ENCODE measurements at regions not wholly inside any gene's neighbourhood (a gene's known extent, or its start where the extent isn't known, plus 50 kb on each side); places are given as distances from the start of the nearest gene placed in this dataset.

- H3K36me3 ChIP-seq (ENCODE audit: control insufficient read depth in 4 of 4, insufficient read depth in 3 of 4, low read depth in 1 of 4, low read length in 3 of 4) = no peaks in the 10 kb centered on the region
- H3K27me3 ChIP-seq (ENCODE audit: control insufficient read depth in 4 of 4, insufficient read depth in 4 of 4, low read length in 3 of 4) = no peaks in the 10 kb centered on the region
- no peak overlapping the region for H3K4me3 ChIP-seq (ENCODE audit: low read depth in 1 of 3, low read length in 3 of 3)
- H3K9me3 ChIP-seq (ENCODE audit: control insufficient read depth in 4 of 4, low read length in 3 of 4) = no peaks in the 10 kb centered on the region
- no peak overlapping the region for H3K27ac ChIP-seq (ENCODE audit: low read depth in 1 of 2, low read length in 2 of 2)
- TF ChIP-seq CTCF (IDR thresholded peaks at IDR 0.05; ENCODE audit: low read depth, low read length, missing input control) (no peak), RAD21 (IDR thresholded peaks at IDR 0.05) (no peak), SP1 (IDR thresholded peaks at IDR 0.05) (no peak), JUND (IDR thresholded peaks at IDR 0.05) (no peak), MAX (IDR thresholded peaks at IDR 0.05) (no peak), ATF3 (IDR thresholded peaks at IDR 0.05) (no peak), EGR1 (IDR thresholded peaks at IDR 0.05; ENCODE audit: low read depth in 2 of 2) (no peak), TAF1 (conservative IDR thresholded peaks at IDR 0.05) (no peak)
- H3K9ac ChIP-seq (ENCODE audit: low read depth in 1 of 2, low read length in 2 of 2) = no peak overlapping the region
- H3K4me1 ChIP-seq (ENCODE audit: control insufficient read depth in 4 of 4, insufficient read depth in 4 of 4, low read length in 3 of 4) = no peaks in the 10 kb centered on the region
- DNase-seq (ENCODE audit: low spot score) = no peak
- 48% methylated on average over 1 of the region's 1 CpG for WGBS
These were observed 139.4 kb upstream of the CNTN1 start for GRCh38 chr12:40552868-40553267.

GRCh38 chr12:40557980-40558379, 134.3 kb upstream of the CNTN1 start:
- Histone ChIP-seq H3K9me3 (ENCODE audit: control insufficient read depth in 4 of 4, low read length in 3 of 4) (no peaks in the 10 kb centered on the region), H3K9ac (ENCODE audit: low read depth in 1 of 2, low read length in 2 of 2) (no peak overlapping the region), H3K36me3 (ENCODE audit: control insufficient read depth in 4 of 4, insufficient read depth in 3 of 4, low read depth in 1 of 4, low read length in 3 of 4) (no peaks in the 10 kb centered on the region), H3K4me1 (ENCODE audit: control insufficient read depth in 4 of 4, insufficient read depth in 4 of 4, low read length in 3 of 4) (no peaks in the 10 kb centered on the region), H3K4me3 (ENCODE audit: low read depth in 1 of 3, low read length in 3 of 3) (no peak overlapping the region), H3K27me3 (ENCODE audit: control insufficient read depth in 4 of 4, insufficient read depth in 4 of 4, low read length in 3 of 4) (no peaks in the 10 kb centered on the region), H3K27ac (ENCODE audit: low read depth in 1 of 2, low read length in 2 of 2) (no peak overlapping the region)
- TF ChIP-seq FOXA2 (IDR thresholded peaks at IDR 0.05) (no peak), HNF4G (IDR thresholded peaks at IDR 0.05) (no peak), MAX (IDR thresholded peaks at IDR 0.05) (no peak), SP1 (IDR thresholded peaks at IDR 0.05) (no peak), RAD21 (IDR thresholded peaks at IDR 0.05) (no peak), ATF3 (IDR thresholded peaks at IDR 0.05) (no peak), YY1 (IDR thresholded peaks at IDR 0.05) (no peak), JUND (IDR thresholded peaks at IDR 0.05) (no peak), CTCF (IDR thresholded peaks at IDR 0.05; ENCODE audit: low read depth, low read length, missing input control) (no peak), REST (IDR thresholded peaks at IDR 0.05) (no peak), RXRA (IDR thresholded peaks at IDR 0.05) (no peak), FOXA1 (IDR thresholded peaks at IDR 0.05) (no peak)
- WGBS = 69% methylated on average over 2 of the region's 2 CpGs
- DNase-seq (ENCODE audit: low spot score) = no peak

All from liver (tissue), 8 donors.